Esophagus muscularis mucosa (tissue), 4 donors: ENCODE measurements at regions not wholly inside any gene's neighbourhood (a gene's known extent, or its start where the extent isn't known, plus 50 kb on each side); places are given as distances from the start of the nearest gene placed in this dataset.

Experiments
- EP300 ChIP-seq: sonication (generic); formaldehyde crosslinking; IDR thresholded peaks from one replicate; pipeline ENCODE4 v1.6.1; 2017; ENCODE audit warnings: antibody characterized with exemption
- POLR2A ChIP-seq: fragments of 450-650 bp; IDR thresholded peaks from one replicate; pipeline ENCODE4 v1.6.1; 2017; ENCODE audit warnings: antibody characterized with exemption, moderate library complexity, mild to moderate bottlenecking, low read depth
- TF ChIP-seq, protein P1 (sequence below), 3 experiments: fragments of 200-600 bp in 2 of 3; fragments of 450-650 bp in 1 of 3; sonication (generic) in 2 of 3; IDR thresholded peaks; one replicate each; pipeline ENCODE4 v1.5.1; 2017 to 2019; ENCODE audit warnings: antibody characterized with exemption in 3 of 3, mild to moderate bottlenecking in 2 of 3, moderate library complexity in 1 of 3

DNA sequence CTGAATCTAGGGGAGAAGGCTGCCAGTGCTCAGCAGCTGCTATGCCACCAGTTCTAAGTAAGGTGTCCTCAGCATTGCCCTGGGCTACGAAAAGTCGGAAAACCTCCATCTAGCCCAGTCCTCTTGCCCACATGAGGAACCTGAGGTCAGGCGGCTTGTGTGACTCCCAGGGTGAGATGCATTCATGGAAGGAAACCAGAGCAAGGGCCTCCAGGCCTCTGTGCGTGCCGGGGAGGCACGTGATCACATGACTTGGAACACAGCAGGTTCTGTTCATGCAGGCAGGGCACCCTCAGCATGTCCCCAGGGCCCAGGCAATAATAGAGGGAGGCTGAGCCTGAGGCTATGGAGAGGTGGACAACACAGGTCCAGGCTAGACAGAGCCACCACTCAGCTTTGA lies 312.5 kb upstream of the DUSP10 start:
- TF ChIP-seq POLR2A (no peak), EP300 (no peak)
- TF ChIP-seq, protein P1, sequence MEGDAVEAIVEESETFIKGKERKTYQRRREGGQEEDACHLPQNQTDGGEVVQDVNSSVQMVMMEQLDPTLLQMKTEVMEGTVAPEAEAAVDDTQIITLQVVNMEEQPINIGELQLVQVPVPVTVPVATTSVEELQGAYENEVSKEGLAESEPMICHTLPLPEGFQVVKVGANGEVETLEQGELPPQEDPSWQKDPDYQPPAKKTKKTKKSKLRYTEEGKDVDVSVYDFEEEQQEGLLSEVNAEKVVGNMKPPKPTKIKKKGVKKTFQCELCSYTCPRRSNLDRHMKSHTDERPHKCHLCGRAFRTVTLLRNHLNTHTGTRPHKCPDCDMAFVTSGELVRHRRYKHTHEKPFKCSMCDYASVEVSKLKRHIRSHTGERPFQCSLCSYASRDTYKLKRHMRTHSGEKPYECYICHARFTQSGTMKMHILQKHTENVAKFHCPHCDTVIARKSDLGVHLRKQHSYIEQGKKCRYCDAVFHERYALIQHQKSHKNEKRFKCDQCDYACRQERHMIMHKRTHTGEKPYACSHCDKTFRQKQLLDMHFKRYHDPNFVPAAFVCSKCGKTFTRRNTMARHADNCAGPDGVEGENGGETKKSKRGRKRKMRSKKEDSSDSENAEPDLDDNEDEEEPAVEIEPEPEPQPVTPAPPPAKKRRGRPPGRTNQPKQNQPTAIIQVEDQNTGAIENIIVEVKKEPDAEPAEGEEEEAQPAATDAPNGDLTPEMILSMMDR (IDR thresholded peaks at IDR 0.05): no peak
